Colonic mucosa (tissue), 4 donors: ENCODE measurements at regions not wholly inside any gene's neighbourhood (a gene's known extent, or its start where the extent isn't known, plus 50 kb on each side); places are given as distances from the start of the nearest gene placed in this dataset.

Source experiments
- DNase-seq: peaks from one replicate; pipeline ENCODE4 v3.0.0-alpha.2; 2020
- H3K27ac ChIP-seq: fragments of 200-600 bp; one replicate; pipeline ENCODE4 v1.8.0; 2021
- H3K27me3 ChIP-seq: fragments of 200-600 bp; one replicate; pipeline ENCODE4 v1.8.0; 2021
- H3K36me3 ChIP-seq: fragments of 200-600 bp; one replicate; pipeline ENCODE4 v1.8.0; 2021
- H3K4me1 ChIP-seq: fragments of 200-600 bp; one replicate; pipeline ENCODE4 v1.8.0; 2021; ENCODE audit warnings: mild to moderate bottlenecking
- H3K4me3 ChIP-seq: fragments of 200-600 bp; one replicate; pipeline ENCODE4 v1.8.0; 2021
- H3K9ac ChIP-seq, 2 donors: one replicate each; pipeline ENCODE4 v1.7.0; 2013; ENCODE audit warnings: control low read depth in 2 of 2, low read depth in 2 of 2, low read length in 2 of 2
- H3K9me3 ChIP-seq: fragments of 200-600 bp; one replicate; pipeline ENCODE4 v1.8.0; 2021
- intact Hi-C: fragments of 100-400 bp; cut with DNase I; formaldehyde crosslinking; loops from one replicate; pipeline ENCODE4 v1.14.1; 2022
- TF ChIP-seq, protein P1 (sequence below): fragments of 200-600 bp; IDR thresholded peaks from one replicate; pipeline ENCODE4 v1.8.0; 2022; ENCODE audit warnings: antibody characterized with exemption, mild to moderate bottlenecking
- donor health status: healthy.
- donor health status: DM: no; HTN: no; CAD: no.
- donor health status: DM: no; HTN: no; CAD: no.

DNA sequence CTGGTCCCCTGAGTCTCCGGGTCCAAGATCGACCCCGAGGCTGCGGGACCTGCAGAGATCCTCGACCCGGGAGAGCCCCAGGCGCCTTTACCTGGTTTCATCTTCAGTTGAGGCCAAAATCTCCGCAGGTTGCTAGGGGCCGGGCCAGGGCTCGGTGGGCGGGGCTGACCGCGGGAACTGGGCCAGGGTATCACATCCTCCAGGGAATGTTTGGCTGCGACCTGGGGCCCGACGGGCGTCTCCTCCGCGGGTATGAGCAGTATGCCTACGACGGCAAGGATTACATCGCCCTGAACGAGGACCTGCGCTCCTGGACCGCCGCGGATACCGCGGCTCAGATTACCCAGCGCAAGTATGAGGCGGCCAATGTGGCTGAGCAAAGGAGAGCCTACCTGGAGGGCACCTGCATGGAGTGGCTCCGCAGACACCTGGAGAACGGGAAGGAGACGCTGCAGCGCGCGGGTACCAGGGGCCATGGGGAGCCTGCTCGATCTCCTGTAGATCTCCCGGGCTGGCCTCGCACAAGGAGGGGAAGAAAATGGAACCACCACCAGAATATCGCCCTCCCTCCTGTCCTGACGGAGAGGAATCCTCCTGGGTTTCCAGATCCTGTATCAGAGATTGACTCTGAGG lies 53.8 kb upstream of the POLR1H start:
- peak overlapping the region; percentile 51 to 55 for H3K9ac ChIP-seq

DNA sequence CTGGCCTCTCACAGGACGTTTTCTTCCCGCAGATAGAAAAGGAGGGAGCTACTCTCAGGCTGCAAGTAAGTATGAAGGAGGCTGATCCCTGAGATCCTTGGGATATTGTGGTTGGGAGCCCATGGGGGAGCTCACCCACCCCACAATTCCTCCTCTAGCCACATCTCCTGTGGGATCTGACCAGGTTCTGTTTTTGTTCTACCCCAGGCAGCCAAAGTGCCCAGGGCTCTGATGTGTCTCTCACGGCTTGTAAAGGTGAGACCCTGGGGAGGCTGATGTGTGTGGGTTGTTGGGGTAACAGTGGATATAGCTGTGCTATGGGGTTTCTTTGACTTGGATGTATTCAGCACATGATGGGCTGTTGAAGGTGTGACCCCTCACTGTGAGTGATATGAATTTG lies 52.0 kb upstream of the POLR1H start:
- DNase-seq: no peak
- no peaks in the 10 kb centered on the region for H3K36me3 ChIP-seq
- peaks cover 5% of the 10 kb centered on the region for H3K4me1 ChIP-seq
- no peaks in the 10 kb centered on the region for H3K9me3 ChIP-seq
- TF ChIP-seq, protein P1, sequence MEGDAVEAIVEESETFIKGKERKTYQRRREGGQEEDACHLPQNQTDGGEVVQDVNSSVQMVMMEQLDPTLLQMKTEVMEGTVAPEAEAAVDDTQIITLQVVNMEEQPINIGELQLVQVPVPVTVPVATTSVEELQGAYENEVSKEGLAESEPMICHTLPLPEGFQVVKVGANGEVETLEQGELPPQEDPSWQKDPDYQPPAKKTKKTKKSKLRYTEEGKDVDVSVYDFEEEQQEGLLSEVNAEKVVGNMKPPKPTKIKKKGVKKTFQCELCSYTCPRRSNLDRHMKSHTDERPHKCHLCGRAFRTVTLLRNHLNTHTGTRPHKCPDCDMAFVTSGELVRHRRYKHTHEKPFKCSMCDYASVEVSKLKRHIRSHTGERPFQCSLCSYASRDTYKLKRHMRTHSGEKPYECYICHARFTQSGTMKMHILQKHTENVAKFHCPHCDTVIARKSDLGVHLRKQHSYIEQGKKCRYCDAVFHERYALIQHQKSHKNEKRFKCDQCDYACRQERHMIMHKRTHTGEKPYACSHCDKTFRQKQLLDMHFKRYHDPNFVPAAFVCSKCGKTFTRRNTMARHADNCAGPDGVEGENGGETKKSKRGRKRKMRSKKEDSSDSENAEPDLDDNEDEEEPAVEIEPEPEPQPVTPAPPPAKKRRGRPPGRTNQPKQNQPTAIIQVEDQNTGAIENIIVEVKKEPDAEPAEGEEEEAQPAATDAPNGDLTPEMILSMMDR: no peak
- no peak overlapping the region for H3K9ac ChIP-seq
- H3K4me3 ChIP-seq: no peak overlapping the region
- H3K27ac ChIP-seq: no peak overlapping the region
- H3K27me3 ChIP-seq: no peaks in the 10 kb centered on the region
- intact Hi-C loops: no loop called here

More for the DNA sequence above, 53.8 kb upstream of the POLR1H start:
- no peak overlapping the region for H3K27ac ChIP-seq
- peak overlapping the region; percentile 60 for H3K4me3 ChIP-seq
- H3K27me3 ChIP-seq: no peaks in the 10 kb centered on the region
- no peaks in the 10 kb centered on the region for H3K36me3 ChIP-seq
- no peaks in the 10 kb centered on the region for H3K9me3 ChIP-seq
- peak; percentile 66 for DNase-seq
- TF ChIP-seq, protein P1: no peak
- intact Hi-C loops: no loop called here
- H3K4me1 ChIP-seq: peaks cover 5% of the 10 kb centered on the region
